ENCODE measurements at regions not wholly inside any gene's neighbourhood (a gene's known extent, or its start where the extent isn't known, plus 50 kb on each side); places are given as distances from the start of the nearest gene placed in this dataset.

DNA sequence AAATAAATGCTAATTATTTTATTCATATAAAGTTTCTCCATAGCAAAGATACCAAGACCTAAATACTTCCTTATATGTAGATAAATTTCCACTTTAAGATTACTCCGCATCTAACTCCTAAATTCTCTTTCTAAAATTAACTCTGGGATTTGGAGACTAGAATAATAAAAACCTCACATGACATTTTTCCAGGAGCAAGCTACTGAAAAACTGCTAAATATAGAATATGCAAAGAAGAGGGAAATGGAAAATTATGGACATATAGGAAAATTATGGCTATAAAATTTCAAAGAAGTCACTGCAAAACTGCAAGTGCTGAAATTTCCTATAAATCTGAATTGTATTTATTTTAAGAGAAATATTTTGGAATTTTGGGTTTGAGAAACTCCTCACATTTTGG lies 186.2 kb downstream of the DUSP6 start:
- TF ChIP-seq EZH2phosphoT487 (IDR thresholded peaks at IDR 0.05) (no peak), EZH2 (IDR thresholded peaks at IDR 0.05) (no peak)
- TF ChIP-seq, protein P1, sequence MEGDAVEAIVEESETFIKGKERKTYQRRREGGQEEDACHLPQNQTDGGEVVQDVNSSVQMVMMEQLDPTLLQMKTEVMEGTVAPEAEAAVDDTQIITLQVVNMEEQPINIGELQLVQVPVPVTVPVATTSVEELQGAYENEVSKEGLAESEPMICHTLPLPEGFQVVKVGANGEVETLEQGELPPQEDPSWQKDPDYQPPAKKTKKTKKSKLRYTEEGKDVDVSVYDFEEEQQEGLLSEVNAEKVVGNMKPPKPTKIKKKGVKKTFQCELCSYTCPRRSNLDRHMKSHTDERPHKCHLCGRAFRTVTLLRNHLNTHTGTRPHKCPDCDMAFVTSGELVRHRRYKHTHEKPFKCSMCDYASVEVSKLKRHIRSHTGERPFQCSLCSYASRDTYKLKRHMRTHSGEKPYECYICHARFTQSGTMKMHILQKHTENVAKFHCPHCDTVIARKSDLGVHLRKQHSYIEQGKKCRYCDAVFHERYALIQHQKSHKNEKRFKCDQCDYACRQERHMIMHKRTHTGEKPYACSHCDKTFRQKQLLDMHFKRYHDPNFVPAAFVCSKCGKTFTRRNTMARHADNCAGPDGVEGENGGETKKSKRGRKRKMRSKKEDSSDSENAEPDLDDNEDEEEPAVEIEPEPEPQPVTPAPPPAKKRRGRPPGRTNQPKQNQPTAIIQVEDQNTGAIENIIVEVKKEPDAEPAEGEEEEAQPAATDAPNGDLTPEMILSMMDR (IDR thresholded peaks at IDR 0.05), result no peak
